ENCODE measurements at regions not wholly inside any gene's neighbourhood (a gene's known extent, or its start where the extent isn't known, plus 50 kb on each side); places are given as distances from the start of the nearest gene placed in this dataset.

DNA sequence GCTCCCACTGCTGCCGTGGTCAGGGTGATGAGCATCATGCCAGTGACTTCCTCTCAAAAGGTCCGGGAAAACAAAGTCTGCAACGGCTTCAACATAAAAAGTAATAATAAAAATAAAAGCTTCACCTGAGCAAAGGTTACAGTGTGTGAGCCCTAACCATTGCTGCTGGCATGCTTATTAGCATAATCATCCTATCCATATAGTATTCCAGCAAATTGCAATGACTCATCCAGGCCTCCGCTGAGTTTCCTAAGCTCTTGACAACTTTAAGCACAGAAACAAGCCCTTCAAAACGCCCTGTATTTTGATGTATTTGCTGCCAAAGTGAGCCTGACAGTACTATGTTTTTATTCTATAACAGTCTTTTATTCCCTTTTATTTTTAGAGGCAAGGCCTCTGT lies 100.5 kb downstream of the AASDH start:
- no peaks in the 10 kb centered on the region for H3K27me3 ChIP-seq (ENCODE audit: control insufficient read depth, insufficient read depth, low read length)
- no peak overlapping the region for H3K4me3 ChIP-seq (ENCODE audit: low read depth, low read length)
- H3K4me1 ChIP-seq (ENCODE audit: control insufficient read depth, insufficient read depth, low read length) = peaks cover 5% of the 10 kb centered on the region; the same call in 1 of the 2 replicates
- no peak overlapping the region for H3K27ac ChIP-seq (ENCODE audit: low read depth, low read length)
- H3K36me3 ChIP-seq (ENCODE audit: control insufficient read depth, insufficient read depth, low read length) = no peaks in the 10 kb centered on the region
- no peak overlapping the region for H3K9ac ChIP-seq (ENCODE audit: low read depth, low read length)
- H3K9me3 ChIP-seq (ENCODE audit: control insufficient read depth, insufficient read depth, low read length) = no peaks in the 10 kb centered on the region

DNA sequence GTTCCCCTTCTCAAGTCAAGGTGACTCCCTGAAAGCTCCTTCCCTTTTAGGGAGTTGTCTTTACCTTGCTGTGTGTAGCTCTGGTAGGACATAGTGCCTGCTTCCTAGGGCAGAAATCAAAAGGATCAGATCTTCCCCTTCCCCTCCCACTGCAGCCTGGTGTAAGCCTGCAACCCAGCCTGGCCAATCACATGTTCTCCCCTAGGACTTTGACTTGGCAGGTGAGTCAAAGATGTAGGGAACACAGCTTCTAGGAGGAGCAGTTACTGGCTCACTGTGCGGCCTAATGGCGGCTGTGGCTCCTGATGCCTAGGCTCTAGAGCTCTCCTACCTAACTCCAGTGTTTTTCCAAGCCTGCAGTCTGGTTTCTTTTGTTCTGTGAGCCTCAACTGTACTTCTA lies 103.9 kb downstream of the AASDH start:
- Histone ChIP-seq H3K27me3 (ENCODE audit: control insufficient read depth, insufficient read depth, low read length) (no peaks in the 10 kb centered on the region), H3K4me3 (ENCODE audit: low read depth, low read length) (no peak overlapping the region), H3K9ac (ENCODE audit: low read depth, low read length) (no peak overlapping the region), H3K4me1 (ENCODE audit: control insufficient read depth, insufficient read depth, low read length) (peaks cover 7% of the 10 kb centered on the region; the same call in 1 of the 2 replicates), H3K27ac (ENCODE audit: low read depth, low read length) (no peak overlapping the region), H3K36me3 (ENCODE audit: control insufficient read depth, insufficient read depth, low read length) (no peaks in the 10 kb centered on the region), H3K9me3 (ENCODE audit: control insufficient read depth, insufficient read depth, low read length) (no peaks in the 10 kb centered on the region)

GRCh38 chr4:56282004-56282403 lies 105.3 kb downstream of the AASDH start:
- no peaks in the 10 kb centered on the region for H3K27me3 ChIP-seq (ENCODE audit: control insufficient read depth, insufficient read depth, low read length)
- H3K36me3 ChIP-seq (ENCODE audit: control insufficient read depth, insufficient read depth, low read length) = no peaks in the 10 kb centered on the region
- H3K4me1 ChIP-seq (ENCODE audit: control insufficient read depth, insufficient read depth, low read length) = peaks cover 7% of the 10 kb centered on the region; the same call in 1 of the 2 replicates
- H3K27ac ChIP-seq (ENCODE audit: low read depth, low read length) = no peak overlapping the region
- H3K9me3 ChIP-seq (ENCODE audit: control insufficient read depth, insufficient read depth, low read length) = no peaks in the 10 kb centered on the region
- no peak overlapping the region for H3K9ac ChIP-seq (ENCODE audit: low read depth, low read length)
- H3K4me3 ChIP-seq (ENCODE audit: low read depth, low read length) = no peak overlapping the region

GRCh38 chr4:56276547-56276946 lies 110.7 kb downstream of the AASDH start:
- no peak overlapping the region for H3K4me3 ChIP-seq (ENCODE audit: low read depth, low read length)
- peaks cover 3% of the 10 kb centered on the region; the same call in 1 of the 2 replicates for H3K4me1 ChIP-seq (ENCODE audit: control insufficient read depth, insufficient read depth, low read length)
- H3K9me3 ChIP-seq (ENCODE audit: control insufficient read depth, insufficient read depth, low read length) = no peaks in the 10 kb centered on the region
- H3K27ac ChIP-seq (ENCODE audit: low read depth, low read length) = no peak overlapping the region
- no peak overlapping the region for H3K9ac ChIP-seq (ENCODE audit: low read depth, low read length)
- no peaks in the 10 kb centered on the region for H3K36me3 ChIP-seq (ENCODE audit: control insufficient read depth, insufficient read depth, low read length)
- no peaks in the 10 kb centered on the region for H3K27me3 ChIP-seq (ENCODE audit: control insufficient read depth, insufficient read depth, low read length)

- H3K36me3 ChIP-seq (ENCODE audit: control insufficient read depth, insufficient read depth, low read length) = no peaks in the 10 kb centered on the region
- H3K9me3 ChIP-seq (ENCODE audit: control insufficient read depth, insufficient read depth, low read length) = no peaks in the 10 kb centered on the region
- no peak overlapping the region for H3K9ac ChIP-seq (ENCODE audit: low read depth, low read length)
- no peak overlapping the region for H3K4me3 ChIP-seq (ENCODE audit: low read depth, low read length)
- no peaks in the 10 kb centered on the region for H3K27me3 ChIP-seq (ENCODE audit: control insufficient read depth, insufficient read depth, low read length)
- H3K4me1 ChIP-seq (ENCODE audit: control insufficient read depth, insufficient read depth, low read length) = no peaks in the 10 kb centered on the region
- H3K27ac ChIP-seq (ENCODE audit: low read depth, low read length) = no peak overlapping the region
These were observed 113.9 kb downstream of the AASDH start for GRCh38 chr4:56273391-56273790.

GRCh38 chr4:56272927-56273326 lies 114.4 kb downstream of the AASDH start:
- no peak overlapping the region for H3K4me3 ChIP-seq (ENCODE audit: low read depth, low read length)
- H3K36me3 ChIP-seq (ENCODE audit: control insufficient read depth, insufficient read depth, low read length) = no peaks in the 10 kb centered on the region
- no peaks in the 10 kb centered on the region for H3K27me3 ChIP-seq (ENCODE audit: control insufficient read depth, insufficient read depth, low read length)
- H3K27ac ChIP-seq (ENCODE audit: low read depth, low read length) = no peak overlapping the region
- H3K9me3 ChIP-seq (ENCODE audit: control insufficient read depth, insufficient read depth, low read length) = no peaks in the 10 kb centered on the region
- H3K4me1 ChIP-seq (ENCODE audit: control insufficient read depth, insufficient read depth, low read length) = no peaks in the 10 kb centered on the region
- no peak overlapping the region for H3K9ac ChIP-seq (ENCODE audit: low read depth, low read length)

GRCh38 chr4:56272003-56272402 lies 115.3 kb downstream of the AASDH start:
- no peak overlapping the region for H3K4me3 ChIP-seq (ENCODE audit: low read depth, low read length)
- no peak overlapping the region for H3K27ac ChIP-seq (ENCODE audit: low read depth, low read length)
- no peaks in the 10 kb centered on the region for H3K27me3 ChIP-seq (ENCODE audit: control insufficient read depth, insufficient read depth, low read length)
- no peak overlapping the region for H3K9ac ChIP-seq (ENCODE audit: low read depth, low read length)
- H3K4me1 ChIP-seq (ENCODE audit: control insufficient read depth, insufficient read depth, low read length) = no peaks in the 10 kb centered on the region
- no peaks in the 10 kb centered on the region for H3K36me3 ChIP-seq (ENCODE audit: control insufficient read depth, insufficient read depth, low read length)
- no peaks in the 10 kb centered on the region for H3K9me3 ChIP-seq (ENCODE audit: control insufficient read depth, insufficient read depth, low read length)

- Histone ChIP-seq H3K27ac (ENCODE audit: low read depth, low read length) (no peak overlapping the region), H3K9me3 (ENCODE audit: control insufficient read depth, insufficient read depth, low read length) (no peaks in the 10 kb centered on the region), H3K36me3 (ENCODE audit: control insufficient read depth, insufficient read depth, low read length) (no peaks in the 10 kb centered on the region), H3K27me3 (ENCODE audit: control insufficient read depth, insufficient read depth, low read length) (no peaks in the 10 kb centered on the region), H3K4me3 (ENCODE audit: low read depth, low read length) (no peak overlapping the region), H3K9ac (ENCODE audit: low read depth, low read length) (no peak overlapping the region), H3K4me1 (ENCODE audit: control insufficient read depth, insufficient read depth, low read length) (no peaks in the 10 kb centered on the region)
These were observed 116.2 kb downstream of the AASDH start for GRCh38 chr4:56271131-56271530.

- H3K9me3 ChIP-seq (ENCODE audit: control insufficient read depth, insufficient read depth, low read length) = no peaks in the 10 kb centered on the region
- no peaks in the 10 kb centered on the region for H3K27me3 ChIP-seq (ENCODE audit: control insufficient read depth, insufficient read depth, low read length)
- no peaks in the 10 kb centered on the region for H3K4me1 ChIP-seq (ENCODE audit: control insufficient read depth, insufficient read depth, low read length)
- H3K9ac ChIP-seq (ENCODE audit: low read depth, low read length) = no peak overlapping the region
- H3K27ac ChIP-seq (ENCODE audit: low read depth, low read length) = no peak overlapping the region
- no peak overlapping the region for H3K4me3 ChIP-seq (ENCODE audit: low read depth, low read length)
- no peaks in the 10 kb centered on the region for H3K36me3 ChIP-seq (ENCODE audit: control insufficient read depth, insufficient read depth, low read length)
These were observed 119.7 kb downstream of the AASDH start for GRCh38 chr4:56267558-56267957.

GRCh38 chr4:56264873-56265272 lies 122.4 kb downstream of the AASDH start:
- no peak overlapping the region for H3K9ac ChIP-seq (ENCODE audit: low read depth, low read length)

DNA sequence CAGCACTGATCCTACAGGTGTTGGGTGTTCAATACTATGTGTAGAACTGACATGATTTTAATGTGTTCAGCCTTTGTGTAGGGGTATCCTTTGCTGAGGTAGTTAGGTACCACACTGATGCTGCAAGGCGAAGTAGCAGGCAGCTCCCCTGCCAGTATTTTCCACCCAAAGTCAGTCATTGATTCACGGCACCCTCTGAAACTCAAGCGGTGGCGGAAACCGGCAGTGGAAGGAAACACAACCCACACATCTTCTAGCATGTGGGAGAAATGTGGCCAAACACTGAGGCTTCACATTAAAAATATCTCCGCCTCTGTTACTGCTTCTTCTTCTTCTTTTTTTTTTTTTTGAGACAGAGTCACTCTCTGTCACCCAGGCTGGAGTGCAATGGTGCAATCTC lies 126.3 kb downstream of the AASDH start:
- H3K4me1 ChIP-seq (ENCODE audit: control insufficient read depth, insufficient read depth, low read length) = 0 out of 2 replicates have a peak, but pooled peaks cover 9% of the 10 kb centered on the region

More at GRCh38 chr4:56264873-56265272, 122.4 kb downstream of the AASDH start:
- no peak overlapping the region for H3K4me3 ChIP-seq (ENCODE audit: low read depth, low read length)
- H3K36me3 ChIP-seq (ENCODE audit: control insufficient read depth, insufficient read depth, low read length) = no peaks in the 10 kb centered on the region
- no peak overlapping the region for H3K27ac ChIP-seq (ENCODE audit: low read depth, low read length)
- no peaks in the 10 kb centered on the region for H3K27me3 ChIP-seq (ENCODE audit: control insufficient read depth, insufficient read depth, low read length)
- no peaks in the 10 kb centered on the region for H3K9me3 ChIP-seq (ENCODE audit: control insufficient read depth, insufficient read depth, low read length)
- no peaks in the 10 kb centered on the region for H3K4me1 ChIP-seq (ENCODE audit: control insufficient read depth, insufficient read depth, low read length)

DNA sequence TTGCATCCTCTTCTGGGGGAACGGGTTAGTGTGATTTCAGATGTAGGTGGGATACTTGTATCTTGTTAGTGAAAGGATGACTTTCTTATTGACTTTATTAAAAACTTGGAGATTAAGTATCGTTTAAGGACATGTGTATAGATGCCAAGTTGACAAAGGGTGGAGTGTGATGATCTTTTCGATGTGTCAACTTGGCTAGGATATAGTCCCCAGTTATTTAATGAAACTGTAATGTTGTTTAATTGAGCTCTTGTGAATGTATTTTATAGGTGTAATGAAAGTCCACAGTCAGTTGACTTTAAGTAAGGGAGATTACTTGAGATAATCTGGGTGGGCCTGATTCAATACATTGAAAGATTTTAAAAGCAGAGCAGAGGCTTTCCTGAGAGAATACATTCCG lies 127.0 kb downstream of the AASDH start:
- no peaks in the 10 kb centered on the region for H3K36me3 ChIP-seq (ENCODE audit: control insufficient read depth, insufficient read depth, low read length)
- no peaks in the 10 kb centered on the region for H3K27me3 ChIP-seq (ENCODE audit: control insufficient read depth, insufficient read depth, low read length)
- H3K4me1 ChIP-seq (ENCODE audit: control insufficient read depth, insufficient read depth, low read length) = 0 out of 2 replicates have a peak, but pooled peaks cover 9% of the 10 kb centered on the region
- H3K27ac ChIP-seq (ENCODE audit: low read depth, low read length) = no peak overlapping the region
- no peak overlapping the region for H3K9ac ChIP-seq (ENCODE audit: low read depth, low read length)
- H3K4me3 ChIP-seq (ENCODE audit: low read depth, low read length) = no peak overlapping the region
- H3K9me3 ChIP-seq (ENCODE audit: control insufficient read depth, insufficient read depth, low read length) = no peaks in the 10 kb centered on the region

More for the DNA sequence above, 126.3 kb downstream of the AASDH start:
- Histone ChIP-seq H3K27me3 (ENCODE audit: control insufficient read depth, insufficient read depth, low read length) (no peaks in the 10 kb centered on the region), H3K36me3 (ENCODE audit: control insufficient read depth, insufficient read depth, low read length) (no peaks in the 10 kb centered on the region), H3K9me3 (ENCODE audit: control insufficient read depth, insufficient read depth, low read length) (no peaks in the 10 kb centered on the region), H3K4me3 (ENCODE audit: low read depth, low read length) (no peak overlapping the region), H3K27ac (ENCODE audit: low read depth, low read length) (no peak overlapping the region), H3K9ac (ENCODE audit: low read depth, low read length) (no peak overlapping the region)

All from HUES48 (cell line).